ENCODE measurements at regions not wholly inside any gene's neighbourhood (a gene's known extent, or its start where the extent isn't known, plus 50 kb on each side); places are given as distances from the start of the nearest gene placed in this dataset.

- POLR2A ChIA-PET, result no interaction called here
- CTCF ChIA-PET, result interaction anchor here (0.6 to 1.0 kb wide), 2 partner anchors 53 to 162 kb away, joined by 3 read pairs; no protein-coding TSS in a partner anchor
- Histone ChIP-seq H3K36me3 (ENCODE audit: control insufficient read depth in 2 of 2, insufficient read depth in 1 of 2, low read length in 2 of 2) (no peaks in the 10 kb centered on the region), H3K4me3 (ENCODE audit: low read depth, low read length) (no peak overlapping the region), H3K4me1 (ENCODE audit: control insufficient read depth, insufficient read depth, low read length) (no peaks in the 10 kb centered on the region), H3K9me3 (ENCODE audit: control insufficient read depth, insufficient read depth, low read depth, low read length) (no peaks in the 10 kb centered on the region), H3K27ac (ENCODE audit: extremely low read depth, low read depth, low read length) (no peak overlapping the region)
- TF ChIP-seq ZNF488 (tag by site-specific recombination; IDR thresholded peaks at IDR 0.05) (no peak), ZNF544 (tag by site-specific recombination; IDR thresholded peaks at IDR 0.05) (no peak), IKZF3 (tag by site-specific recombination; IDR thresholded peaks at IDR 0.05) (no peak), ZNF530 (tag by site-specific recombination; IDR thresholded peaks at IDR 0.05; ENCODE audit: low read depth) (no peak), ZNF138 (tag by site-specific recombination; IDR thresholded peaks at IDR 0.05; ENCODE audit: borderline replicate concordance) (no peak), PATZ1 (tag by site-specific recombination; IDR thresholded peaks at IDR 0.05) (no peak), BCL6B (tag by site-specific recombination; IDR thresholded peaks at IDR 0.05) (no peak)
Observed at GRCh38 chr6:80553071-80553740, 446.7 kb downstream of the BCKDHB start.

DNA sequence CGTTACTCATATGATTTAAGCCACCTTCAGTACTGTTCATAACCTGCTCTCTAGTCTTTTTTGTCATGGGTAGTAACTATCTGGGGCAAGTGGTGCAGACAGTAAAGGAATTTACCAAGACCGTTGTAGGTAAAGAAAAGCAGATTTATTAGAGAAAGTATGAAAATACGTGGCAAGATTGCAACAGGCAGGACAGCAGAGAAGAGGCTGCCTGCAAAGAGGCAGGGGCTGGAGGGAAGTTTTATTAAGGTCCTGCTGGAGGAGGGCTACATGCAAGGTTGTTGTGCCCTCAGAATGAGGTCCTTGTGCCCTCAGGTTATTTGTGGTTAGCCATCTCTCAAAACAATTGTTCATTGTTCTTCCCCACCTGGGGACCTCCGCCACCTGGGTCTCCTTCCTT lies 444.3 kb downstream of the BCKDHB start:
- TF ChIP-seq HIC1 (tag by site-specific recombination; IDR thresholded peaks at IDR 0.05), result no peak
- peak; percentile 94 for TF ChIP-seq SETDB1 (IDR thresholded peaks at IDR 0.05; ENCODE audit: insufficient read length, low read length)
- Histone ChIP-seq H3K27ac (ENCODE audit: extremely low read depth, low read depth, low read length) (no peak overlapping the region), H3K9me3 (ENCODE audit: control insufficient read depth, insufficient read depth, low read depth, low read length) (no peaks in the 10 kb centered on the region), H3K4me3 (ENCODE audit: low read depth, low read length) (no peak overlapping the region), H3K4me1 (ENCODE audit: control insufficient read depth, insufficient read depth, low read length) (no peaks in the 10 kb centered on the region), H3K36me3 (ENCODE audit: control insufficient read depth in 2 of 2, insufficient read depth in 1 of 2, low read length in 2 of 2) (no peaks in the 10 kb centered on the region)
- POLR2A ChIA-PET, result no interaction called here
- CTCF ChIA-PET, result interaction anchor here (1.0 kb wide), 1 partner anchor 418 kb away, joined by 4 read pairs; no protein-coding TSS in a partner anchor

GRCh38 chr6:80550281-80550680 lies 443.8 kb downstream of the BCKDHB start:
- H3K9me3 ChIP-seq (ENCODE audit: control insufficient read depth, insufficient read depth, low read depth, low read length), result no peaks in the 10 kb centered on the region
- ChIA-PET POLR2A (no interaction called here), CTCF (interaction anchor here (1.0 kb wide), 1 partner anchor 418 kb away, joined by 4 read pairs; no protein-coding TSS in a partner anchor)
- H3K36me3 ChIP-seq (ENCODE audit: control insufficient read depth in 2 of 2, insufficient read depth in 1 of 2, low read length in 2 of 2), result no peaks in the 10 kb centered on the region
- H3K4me3 ChIP-seq (ENCODE audit: low read depth, low read length), result no peak overlapping the region
- no peak overlapping the region for H3K27ac ChIP-seq (ENCODE audit: extremely low read depth, low read depth, low read length)
- H3K4me1 ChIP-seq (ENCODE audit: control insufficient read depth, insufficient read depth, low read length), result no peaks in the 10 kb centered on the region
- TF ChIP-seq ZNF311 (tag by site-specific recombination; IDR thresholded peaks at IDR 0.05; ENCODE audit: borderline replicate concordance) (no peak), PRDM10 (tag by site-specific recombination; IDR thresholded peaks at IDR 0.05) (no peak), KLF7 (tag by site-specific recombination; IDR thresholded peaks at IDR 0.05; ENCODE audit: borderline replicate concordance) (no peak), ZNF600 (tag by site-specific recombination; IDR thresholded peaks at IDR 0.05) (no peak), ZNF24 (tag by site-specific recombination; IDR thresholded peaks at IDR 0.05) (no peak), SP3 (tag by site-specific recombination; IDR thresholded peaks at IDR 0.05) (no peak), ZNF560 (tag by site-specific recombination; IDR thresholded peaks at IDR 0.05; ENCODE audit: borderline replicate concordance) (no peak)
